NCI-H1092 (cell line): ENCODE measurements at regions not wholly inside any gene's neighbourhood (a gene's known extent, or its start where the extent isn't known, plus 50 kb on each side); places are given as distances from the start of the nearest gene placed in this dataset.
"Not testable (repeated sequence)": the region's sequence is repeated elsewhere in the genome, so short reads cannot be mapped to it uniquely, and the experiment has no call there.

ENCODE experiments used
- DNase-seq: peaks from one replicate; lab custom pipeline; 2025; lab: John Stamatoyannopoulos, UW

GRCh38 chr5:98121036-98121936 lies 652.2 kb upstream of the RGMB start:
- no peak for DNase-seq

DNA sequence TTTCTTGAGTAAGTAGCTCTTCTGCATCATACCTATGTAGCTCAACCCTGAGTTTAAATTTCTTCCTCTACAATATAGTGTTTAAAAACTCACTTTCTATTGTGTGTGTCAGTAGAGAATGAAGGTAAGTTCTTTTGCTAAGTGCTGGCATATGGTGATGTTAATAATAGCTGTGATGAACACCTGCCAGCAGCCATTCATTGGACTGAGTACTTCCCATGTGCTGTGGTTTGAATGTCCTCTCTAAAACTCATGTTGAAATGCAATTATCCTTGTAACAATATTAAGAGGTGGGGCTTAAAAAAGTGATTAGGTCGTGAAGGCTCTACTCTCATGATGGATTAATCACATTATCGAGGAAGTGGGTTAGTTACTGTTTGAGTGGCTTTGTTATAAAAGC lies 645.2 kb upstream of the RGMB start:
- no peak for DNase-seq

DNA sequence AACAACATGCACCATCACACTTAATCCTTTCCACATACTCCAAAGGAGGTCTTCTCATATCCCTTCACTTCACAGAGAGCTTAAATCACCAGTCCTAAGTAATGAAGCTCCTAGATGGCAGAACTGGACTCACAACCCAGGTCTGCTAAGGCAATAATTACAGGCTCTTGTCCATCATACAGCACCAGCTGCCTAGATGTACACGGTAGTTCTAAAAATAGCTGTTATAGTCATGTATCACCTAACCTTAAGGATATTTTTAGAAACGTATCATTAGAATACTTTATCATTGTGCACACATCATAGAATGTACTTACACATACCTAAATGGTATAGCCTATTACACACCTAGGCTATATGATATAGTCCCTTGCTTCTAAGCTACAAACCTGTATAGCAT lies 644.6 kb upstream of the RGMB start:
- no peak for DNase-seq

- DNase-seq: no peak
Measured at GRCh38 chr5:98130261-98131035, 643.0 kb upstream of the RGMB start.

DNA sequence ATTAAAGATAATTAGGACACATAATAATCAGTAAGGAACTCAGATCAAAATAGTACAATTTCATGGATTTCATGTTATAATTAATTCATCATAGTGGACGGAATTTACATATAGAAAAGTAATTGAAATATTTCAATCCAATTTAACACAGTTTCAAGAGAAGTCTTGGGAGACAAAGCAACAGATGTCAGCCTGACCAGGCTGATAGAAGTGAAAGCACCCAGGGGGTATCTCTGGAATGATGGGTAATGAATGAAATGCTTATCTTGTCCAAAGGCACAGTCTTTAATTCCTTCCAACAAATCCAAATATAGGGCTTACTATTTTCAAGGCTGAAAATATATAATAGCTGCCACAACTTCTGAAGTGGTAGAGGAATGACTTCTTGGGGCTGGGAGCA lies 629.3 kb upstream of the RGMB start:
- DNase-seq: no peak

- DNase-seq: no peak
Measured at GRCh38 chr5:98144710-98145109, 628.8 kb upstream of the RGMB start.

GRCh38 chr5:98157368-98157767 lies 616.1 kb upstream of the RGMB start:
- DNase-seq: no peak

- DNase-seq: no peak
Measured at GRCh38 chr5:98158440-98158839, 615.0 kb upstream of the RGMB start.

DNA sequence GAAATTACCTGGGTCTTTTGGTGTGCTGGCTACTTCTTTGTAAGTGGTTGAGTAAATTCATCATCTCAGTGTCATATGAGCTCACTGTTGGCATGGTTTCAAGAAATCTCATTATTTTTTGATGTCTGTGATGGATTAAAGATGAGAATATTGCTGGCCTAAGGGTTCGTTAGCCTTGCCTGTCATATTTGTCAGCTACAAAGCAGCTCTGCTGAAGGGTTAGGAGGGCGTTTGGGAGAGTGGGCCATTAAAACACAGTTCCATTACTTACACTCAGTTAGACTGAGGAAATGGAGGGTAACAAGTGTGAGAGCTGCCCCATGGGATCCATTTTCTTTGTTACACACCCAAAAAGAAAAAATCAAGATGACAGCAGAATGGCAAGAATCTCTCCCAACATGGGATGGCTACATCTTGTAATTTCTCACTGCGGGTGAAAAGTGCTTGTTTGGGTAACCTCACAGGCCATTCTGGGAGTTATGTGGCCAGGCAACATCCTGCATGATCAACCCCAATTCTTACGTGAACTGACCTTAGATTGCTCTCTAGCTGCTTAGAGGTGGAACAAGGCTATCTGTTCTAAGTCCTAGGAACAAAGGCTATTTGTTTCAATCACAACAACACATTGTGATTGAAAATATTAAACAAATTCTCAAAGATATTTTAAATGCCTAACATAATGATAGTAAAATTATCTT lies 609.5 kb upstream of the RGMB start:
- DNase-seq: no peak

DNA sequence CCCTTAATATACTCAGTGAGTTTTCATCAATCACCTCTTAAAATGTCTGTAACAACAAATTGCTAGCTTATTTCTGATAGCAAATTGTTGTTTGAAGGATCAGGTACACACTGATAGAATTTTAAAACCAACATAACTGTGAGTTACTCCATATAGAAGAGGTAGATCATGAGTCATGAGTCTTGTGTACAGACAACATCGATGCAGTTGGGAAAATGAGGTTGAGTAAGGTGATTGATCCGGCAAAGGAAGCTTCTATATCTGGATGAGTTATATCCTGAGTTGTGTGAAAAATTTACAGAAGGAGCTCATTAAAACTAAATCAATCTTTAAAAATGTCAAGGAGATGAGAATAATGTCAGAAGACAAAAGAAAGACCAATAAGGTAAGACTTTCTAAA lies 604.6 kb upstream of the RGMB start:
- DNase-seq: no peak

DNA sequence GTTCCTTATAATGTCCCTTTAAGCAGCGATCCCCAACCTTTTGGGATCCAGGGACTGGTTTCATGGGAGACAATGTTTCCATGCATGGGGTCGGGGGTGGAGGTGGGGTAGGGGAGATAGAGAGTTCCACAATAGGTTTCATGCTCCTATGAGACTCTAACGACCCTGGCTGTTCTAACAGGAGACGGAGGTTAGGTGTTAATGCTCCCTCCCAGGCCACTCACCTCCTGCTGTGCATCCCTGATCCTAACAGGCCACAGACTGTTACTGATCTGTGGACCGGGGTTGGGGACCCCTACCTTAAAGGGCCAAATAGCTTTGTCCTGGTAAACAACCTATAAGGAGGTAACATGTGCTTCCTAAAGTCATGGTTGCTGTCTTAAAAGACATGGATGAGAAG lies 602.5 kb upstream of the RGMB start:
- no peak for DNase-seq

DNA sequence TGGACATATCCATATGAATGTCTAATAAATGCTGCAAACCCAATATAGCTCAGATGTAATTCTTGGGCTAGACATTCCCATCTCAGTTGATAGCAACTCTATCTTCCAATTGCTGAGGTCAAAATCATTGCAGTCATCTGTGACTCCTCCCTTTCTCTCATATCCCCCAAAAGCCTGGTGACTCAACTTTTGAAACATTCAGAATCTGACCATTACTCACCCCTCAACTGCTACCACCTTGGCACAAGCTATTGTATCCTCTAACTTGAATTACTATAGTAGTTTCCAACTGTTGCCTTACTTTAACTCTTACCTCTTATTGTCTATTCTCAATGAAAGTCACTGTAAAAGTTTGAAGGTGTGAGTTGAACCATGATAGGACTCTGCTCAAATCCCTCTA lies 600.1 kb upstream of the RGMB start:
- no peak for DNase-seq

GRCh38 chr5:98175474-98175873 lies 598.0 kb upstream of the RGMB start:
- DNase-seq: no peak

DNA sequence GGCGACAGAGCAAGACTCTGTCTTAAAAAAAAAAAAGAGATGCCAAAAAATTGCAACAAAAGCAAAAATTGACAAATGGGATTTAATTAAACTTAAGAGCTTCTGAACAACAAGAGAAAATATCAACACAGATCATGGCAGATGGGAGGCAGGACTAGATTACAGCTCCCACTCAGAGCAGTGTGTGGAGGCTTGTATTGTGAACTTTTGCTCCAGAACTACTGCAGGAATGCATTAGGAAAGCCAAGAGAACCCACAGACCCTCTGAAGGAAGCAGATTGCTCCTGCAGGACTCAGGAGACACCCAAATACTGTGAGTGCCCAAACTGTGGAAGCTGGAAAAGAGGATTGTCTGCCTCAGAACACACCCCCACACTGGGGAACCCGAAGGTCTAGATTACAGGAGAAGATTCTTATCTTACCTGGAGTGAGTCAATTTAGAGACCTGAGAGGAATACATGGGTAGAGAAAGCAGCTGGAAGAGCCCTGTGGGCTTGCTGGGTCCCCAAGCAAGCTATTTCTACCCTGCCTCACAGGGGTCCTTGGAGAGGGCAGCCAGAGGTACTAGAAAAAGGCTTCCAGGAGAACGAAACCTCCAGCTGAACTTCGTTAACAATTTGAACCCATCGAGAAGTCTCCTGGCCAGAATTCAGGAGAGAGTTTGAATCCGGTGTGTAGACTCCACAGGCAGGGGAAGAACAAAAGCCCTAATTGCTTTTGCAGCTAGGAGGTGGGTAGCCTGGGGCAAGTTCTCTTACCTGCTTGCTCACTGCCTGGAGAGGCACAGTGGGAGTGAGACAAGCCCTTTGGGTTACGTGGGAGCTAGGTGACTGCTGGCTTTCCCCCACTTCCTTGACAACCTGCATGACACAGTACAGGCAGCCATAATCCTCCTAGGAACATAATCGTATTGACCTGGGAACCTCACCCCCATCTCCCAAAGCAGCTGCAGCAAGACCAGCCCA lies 593.4 kb upstream of the RGMB start:
- no peak for DNase-seq

- DNase-seq: no peak
Measured at GRCh38 chr5:98186128-98186527, 587.3 kb upstream of the RGMB start.

DNA sequence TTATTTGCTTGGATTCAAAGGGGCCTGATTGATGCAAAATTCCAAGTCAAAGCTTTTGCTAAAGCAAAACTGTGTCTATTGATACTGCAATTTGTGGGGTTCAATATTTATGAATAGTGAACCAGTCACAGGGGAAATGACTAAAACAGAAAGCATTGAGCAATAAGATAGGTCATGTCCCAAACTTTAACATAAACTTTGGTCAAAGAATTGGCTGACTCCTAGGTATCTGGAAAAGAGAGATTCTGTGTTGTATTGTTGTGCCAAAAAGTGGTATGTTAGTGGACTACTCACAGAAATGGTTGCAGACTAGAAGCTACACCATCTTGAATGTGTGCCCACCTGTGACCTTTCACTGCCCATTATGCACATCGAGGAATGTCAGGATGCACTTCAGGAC lies 585.5 kb upstream of the RGMB start:
- no peak for DNase-seq

GRCh38 chr5:98190344-98190743 lies 583.1 kb upstream of the RGMB start:
- DNase-seq: not testable (repeated sequence)

GRCh38 chr5:98193921-98194760 lies 579.3 kb upstream of the RGMB start:
- no peak for DNase-seq

DNA sequence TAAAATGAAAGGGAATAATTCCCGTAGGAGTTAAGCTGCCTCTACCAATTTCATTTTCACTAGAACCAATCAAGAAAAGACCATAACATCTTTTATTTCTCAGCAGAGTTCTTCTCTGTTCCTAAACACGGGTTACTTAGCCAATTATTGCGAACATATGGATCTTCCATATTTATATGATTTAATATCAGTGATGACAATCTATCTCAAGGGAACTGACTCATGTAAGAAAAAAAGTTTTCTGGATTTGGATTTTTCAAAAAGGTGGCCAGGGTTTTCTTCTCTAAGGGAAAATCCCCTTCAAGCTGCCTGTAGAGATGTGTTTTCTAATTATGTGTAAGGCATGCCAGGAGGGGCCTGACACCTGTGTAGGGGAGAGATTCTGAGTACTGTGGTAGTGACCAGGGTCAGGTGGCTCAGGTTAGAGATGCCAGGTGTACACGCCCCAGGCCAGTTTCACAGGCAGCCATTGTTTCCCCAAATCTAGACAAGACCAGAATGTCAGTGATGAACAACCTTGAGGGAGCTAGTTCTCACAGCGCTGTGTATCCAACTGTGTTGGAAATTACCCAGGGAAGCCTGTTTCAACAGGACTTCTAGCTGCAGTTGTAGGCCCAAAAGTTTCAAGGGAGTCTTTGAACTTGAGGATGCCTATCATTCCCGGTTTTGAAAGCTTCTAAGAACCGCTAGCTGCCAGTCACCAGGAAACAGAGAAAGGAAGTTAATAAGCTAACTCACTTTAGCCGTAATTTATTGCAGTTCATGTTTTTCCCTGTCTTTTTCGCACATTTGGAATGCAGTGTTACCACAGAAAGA lies 572.5 kb upstream of the RGMB start:
- DNase-seq: no peak

DNA sequence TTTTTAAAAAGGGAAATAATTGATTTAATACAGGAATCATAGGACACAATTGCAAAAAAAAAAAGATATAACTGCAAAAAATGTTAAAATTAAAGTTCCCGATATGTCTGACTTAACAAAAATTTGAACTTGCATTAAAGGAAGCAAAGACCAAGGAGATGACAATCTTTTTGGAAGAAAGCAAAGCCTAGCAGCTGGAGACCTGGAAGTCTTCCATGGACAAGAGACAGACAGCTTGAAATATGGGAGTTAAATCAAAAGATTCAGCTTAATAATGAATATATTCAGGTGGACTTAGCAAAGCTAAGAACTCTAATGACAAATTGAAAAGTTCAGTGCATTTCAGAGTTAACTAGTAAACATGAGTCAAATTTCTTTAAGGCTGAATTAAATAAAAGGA lies 568.7 kb upstream of the RGMB start:
- DNase-seq: no peak
